ENCODE measurements at regions not wholly inside any gene's neighbourhood (a gene's known extent, or its start where the extent isn't known, plus 50 kb on each side); places are given as distances from the start of the nearest gene placed in this dataset.
"Not testable (repeated sequence)": the region's sequence is repeated elsewhere in the genome, so short reads cannot be mapped to it uniquely, and the experiment has no call there.

GRCh38 chr15:84360902-84361301, 125.3 kb downstream of the GOLGA6L4 start:
- H3K14ac ChIP-seq (ENCODE audit: insufficient read length); H3K27me3 ChIP-seq (replicated peaks in 1 of 4; ENCODE audit: control insufficient read depth in 3 of 4, extremely low read depth in 1 of 4, insufficient read depth in 3 of 4, low read length in 3 of 4); H2BK12ac ChIP-seq (ENCODE audit: low read depth, low read length); H3K4me1 ChIP-seq (replicated peaks in 1 of 4; ENCODE audit: control insufficient read depth in 3 of 4, insufficient read depth in 4 of 4, low read length in 3 of 4); H4K20me1 ChIP-seq (replicated peaks in 1 of 2; ENCODE audit: control insufficient read depth in 1 of 2, insufficient read depth in 2 of 2, low read length in 2 of 2); H3K56ac ChIP-seq (replicated peaks; ENCODE audit: insufficient read length, low read depth, low read length); H2BK120ac ChIP-seq (replicated peaks; ENCODE audit: low read depth, low read length); H3K23me2 ChIP-seq (ENCODE audit: low read depth, low read length); H3K27ac ChIP-seq (ENCODE audit: low read depth, low read length); H3K4me3 ChIP-seq (ENCODE audit: extremely low read depth in 1 of 4, insufficient read depth in 2 of 4, low read depth in 3 of 4, low read length in 4 of 4); H3K36me3 ChIP-seq (ENCODE audit: control insufficient read depth in 2 of 4, insufficient read depth in 4 of 4, low read length in 3 of 4); H3K79me2 ChIP-seq (ENCODE audit: control insufficient read depth in 1 of 2, insufficient read depth in 2 of 2, low read length in 2 of 2); H3K79me1 ChIP-seq (ENCODE audit: low read depth, low read length); H3K4me2 ChIP-seq (ENCODE audit: insufficient read depth in 1 of 2, low read depth in 2 of 2, low read length in 2 of 2); H2BK20ac ChIP-seq (ENCODE audit: low read length); FAIRE-seq; H2AK5ac ChIP-seq (ENCODE audit: low read depth, low read length); H4K91ac ChIP-seq (replicated peaks; ENCODE audit: insufficient read length, low read length); POLR2A ChIA-PET (ENCODE audit: partially characterized antibody); H3K23ac ChIP-seq (ENCODE audit: insufficient read length); H3K18ac ChIP-seq (ENCODE audit: extremely low read depth, low read length); H2BK5ac ChIP-seq (ENCODE audit: low read depth, low read length); DNase-seq (ENCODE audit: low read depth in 1 of 2, low spot score in 2 of 2); H4K5ac ChIP-seq (ENCODE audit: insufficient read length, low read depth, low read length); H3K9me3 ChIP-seq (ENCODE audit: insufficient read depth in 2 of 2, low read depth in 1 of 2, low read length in 1 of 2); H2BK15ac ChIP-seq (ENCODE audit: low read length); H4K8ac ChIP-seq (ENCODE audit: extremely low read depth, insufficient read depth, low read length); H3K9ac ChIP-seq (replicated peaks in 1 of 4; ENCODE audit: extremely low read depth in 1 of 4, low read depth in 3 of 4, low read length in 3 of 4); H3K4ac ChIP-seq (replicated peaks; ENCODE audit: insufficient read length, low read depth, low read length); CTCF ChIA-PET (ENCODE audit: partially characterized antibody); H2AFZ ChIP-seq (ENCODE audit: low read length): not testable (repeated sequence)
- WGBS, 2 experiments (ENCODE audit: extremely low coverage in 1 of 2, insufficient coverage in 1 of 2, insufficient read length in 1 of 2, insufficient replicate concordance in 2 of 2, low coverage in 1 of 2, low lambda C conversion rate in 2 of 2, missing lambda C conversion rate in 1 of 2) = 100% methylated on average over 1 of the region's 11 CpGs; no CpG with 5 or more reads in 1 of the 2 experiments

DNA sequence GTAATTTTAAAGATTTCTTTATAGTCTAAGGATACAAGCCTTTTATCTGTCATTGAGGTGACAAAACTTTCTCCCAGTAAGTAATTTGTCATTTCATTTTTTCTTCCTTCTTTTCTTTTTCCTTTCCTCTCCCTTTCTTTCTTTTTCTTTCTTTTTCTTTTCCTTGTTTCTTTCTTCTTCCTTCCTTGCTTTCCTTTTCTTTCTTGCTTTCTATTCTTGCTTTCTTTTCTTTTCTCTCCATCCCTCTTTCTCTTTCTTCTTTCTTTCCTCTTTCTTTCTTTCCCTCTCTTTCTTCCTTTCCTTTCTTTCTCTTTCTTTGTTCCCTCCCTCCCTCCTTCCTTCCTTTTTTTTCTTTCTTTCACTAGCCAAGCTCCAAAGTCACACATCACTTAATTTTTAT, 148.8 kb downstream of the GOLGA6L4 start:
- H3K18ac ChIP-seq (ENCODE audit: extremely low read depth, low read length); H2BK12ac ChIP-seq (ENCODE audit: low read depth, low read length); H3K79me2 ChIP-seq (ENCODE audit: control insufficient read depth in 1 of 2, insufficient read depth in 2 of 2, low read length in 2 of 2); H3K9me3 ChIP-seq (ENCODE audit: insufficient read depth in 2 of 2, low read depth in 1 of 2, low read length in 1 of 2); H3K4me3 ChIP-seq (ENCODE audit: extremely low read depth in 1 of 4, insufficient read depth in 2 of 4, low read depth in 3 of 4, low read length in 4 of 4); H3K36me3 ChIP-seq (ENCODE audit: control insufficient read depth in 2 of 4, insufficient read depth in 4 of 4, low read length in 3 of 4); H2AFZ ChIP-seq (ENCODE audit: low read length); H4K5ac ChIP-seq (ENCODE audit: insufficient read length, low read depth, low read length); H4K8ac ChIP-seq (ENCODE audit: extremely low read depth, insufficient read depth, low read length); H3K4me1 ChIP-seq (replicated peaks in 1 of 4; ENCODE audit: control insufficient read depth in 3 of 4, insufficient read depth in 4 of 4, low read length in 3 of 4); H2BK5ac ChIP-seq (ENCODE audit: low read depth, low read length); H2AK5ac ChIP-seq (ENCODE audit: low read depth, low read length); CTCF ChIA-PET (ENCODE audit: partially characterized antibody); H3K4me2 ChIP-seq (ENCODE audit: insufficient read depth in 1 of 2, low read depth in 2 of 2, low read length in 2 of 2); H4K91ac ChIP-seq (replicated peaks; ENCODE audit: insufficient read length, low read length); H2BK120ac ChIP-seq (replicated peaks; ENCODE audit: low read depth, low read length); H3K56ac ChIP-seq (replicated peaks; ENCODE audit: insufficient read length, low read depth, low read length); H4K20me1 ChIP-seq (replicated peaks in 1 of 2; ENCODE audit: control insufficient read depth in 1 of 2, insufficient read depth in 2 of 2, low read length in 2 of 2); H3K9ac ChIP-seq (replicated peaks in 1 of 4; ENCODE audit: extremely low read depth in 1 of 4, low read depth in 3 of 4, low read length in 3 of 4); POLR2A ChIA-PET (ENCODE audit: partially characterized antibody); H2BK15ac ChIP-seq (ENCODE audit: low read length); H2BK20ac ChIP-seq (ENCODE audit: low read length); H3K23me2 ChIP-seq (ENCODE audit: low read depth, low read length); H3K27me3 ChIP-seq (replicated peaks in 1 of 4; ENCODE audit: control insufficient read depth in 3 of 4, extremely low read depth in 1 of 4, insufficient read depth in 3 of 4, low read length in 3 of 4); H3K14ac ChIP-seq (ENCODE audit: insufficient read length); H3K27ac ChIP-seq (ENCODE audit: low read depth, low read length); DNase-seq (ENCODE audit: low read depth in 1 of 2, low spot score in 2 of 2); H3K4ac ChIP-seq (replicated peaks; ENCODE audit: insufficient read length, low read depth, low read length); H3K23ac ChIP-seq (ENCODE audit: insufficient read length); H3K79me1 ChIP-seq (ENCODE audit: low read depth, low read length); FAIRE-seq: not testable (repeated sequence)

Measured in H1 (cell line).